A204.1 (cell line): ENCODE measurements at regions not wholly inside any gene's neighbourhood (a gene's known extent, or its start where the extent isn't known, plus 50 kb on each side); places are given as distances from the start of the nearest gene placed in this dataset.
"Not testable (repeated sequence)": the region's sequence is repeated elsewhere in the genome, so short reads cannot be mapped to it uniquely, and the experiment has no call there.

ENCODE experiments used
- FAIRE-seq: peaks from 2 replicates; lab custom pipeline; 2012; peaks lifted over from hg19 to GRCh38; lab: Jason Lieb, UNC

DNA sequence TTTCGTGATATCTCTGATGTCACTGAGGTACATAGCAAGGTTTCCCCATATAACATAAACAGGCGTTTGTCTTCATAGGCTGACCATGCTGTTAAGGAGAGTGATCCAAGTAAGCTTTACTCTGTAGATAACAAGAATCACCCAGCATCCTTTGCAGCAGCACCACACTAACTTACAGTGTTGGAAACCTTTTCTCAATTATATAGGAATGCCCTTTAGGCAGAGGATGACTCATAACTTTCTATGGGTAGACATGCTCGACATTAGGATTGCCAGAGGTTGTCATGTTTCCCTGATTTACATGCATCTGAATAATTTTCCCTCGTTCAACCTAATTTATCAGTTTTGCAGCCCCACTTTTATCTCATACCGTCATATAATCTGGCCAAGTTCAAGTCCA lies 870.0 kb upstream of the CDH9 start:
- no peak for FAIRE-seq

DNA sequence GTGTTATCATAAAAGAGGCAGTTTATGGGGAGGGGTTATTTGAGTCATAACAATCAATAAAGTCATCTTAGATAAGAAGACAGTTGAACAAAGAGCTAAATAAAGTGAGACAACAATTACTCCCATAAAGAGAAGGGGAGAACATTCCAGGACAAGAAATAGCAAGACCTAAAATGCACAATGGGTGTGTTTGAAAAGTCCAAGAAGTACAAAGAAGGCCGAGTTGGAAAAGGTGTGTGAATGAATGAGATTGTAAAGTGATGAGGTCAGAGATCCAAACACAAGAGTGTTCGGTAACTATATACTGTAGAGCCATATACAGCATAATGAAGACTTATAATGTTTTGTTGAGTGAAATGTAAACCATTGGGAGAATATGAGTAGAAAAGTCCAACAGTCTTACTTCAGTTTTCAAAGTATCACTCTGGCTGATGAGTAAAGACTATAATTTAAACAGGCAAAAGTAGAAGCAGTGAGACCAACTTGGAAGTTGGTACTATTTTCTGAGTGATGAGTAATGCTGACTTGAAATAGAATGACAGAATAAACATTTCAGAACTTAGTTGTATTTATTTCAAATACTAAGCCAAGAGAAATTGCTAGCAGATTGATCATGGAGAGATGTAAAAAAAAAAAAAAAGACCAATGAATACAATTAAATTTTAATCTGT lies 868.7 kb upstream of the CDH9 start:
- no peak for FAIRE-seq

DNA sequence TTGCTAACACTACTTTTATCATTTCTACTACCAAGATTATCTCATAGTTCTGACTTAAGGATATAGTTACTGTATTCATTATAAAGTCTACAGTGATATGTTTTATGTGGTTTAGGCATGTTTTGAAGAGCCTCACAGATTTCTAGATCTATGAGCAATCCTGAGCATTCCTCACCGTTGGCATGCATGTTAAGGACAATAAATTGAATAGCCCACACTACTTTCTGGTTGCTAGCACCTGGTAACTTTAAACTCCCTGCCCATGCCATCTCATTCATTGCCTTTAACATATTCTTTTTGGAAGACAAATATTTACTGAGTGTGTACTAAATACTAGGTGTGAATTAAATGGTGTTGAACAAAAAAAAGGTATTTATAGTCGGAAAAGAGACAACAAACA lies 868.1 kb upstream of the CDH9 start:
- FAIRE-seq = no peak

GRCh38 chr5:27900761-27901160 lies 862.4 kb upstream of the CDH9 start:
- FAIRE-seq = no peak

DNA sequence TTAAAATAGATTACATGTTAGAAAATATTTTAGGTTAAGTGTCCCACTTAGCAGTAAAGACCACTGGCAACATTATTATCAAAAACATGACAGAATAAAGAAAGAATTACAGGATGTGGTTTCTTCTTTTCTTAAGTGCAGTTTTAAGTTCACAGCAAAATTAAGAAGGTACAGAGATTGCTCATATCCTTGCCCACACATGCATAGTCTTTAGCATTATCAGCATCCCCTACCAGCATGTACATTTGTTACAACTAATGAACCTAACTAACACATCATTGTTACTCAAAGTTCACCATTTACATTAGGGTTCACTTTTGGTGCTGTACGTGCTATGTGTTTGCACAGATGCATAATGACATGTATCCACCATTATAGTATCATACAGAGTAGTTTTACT lies 837.7 kb upstream of the CDH9 start:
- no peak for FAIRE-seq

GRCh38 chr5:27875148-27875547 lies 836.8 kb upstream of the CDH9 start:
- FAIRE-seq = no peak

GRCh38 chr5:27868292-27868691 lies 829.9 kb upstream of the CDH9 start:
- peak; percentile 61 for FAIRE-seq

- no peak for FAIRE-seq
Measured at GRCh38 chr5:27855491-27855890, 817.1 kb upstream of the CDH9 start.

- FAIRE-seq = no peak
Measured at GRCh38 chr5:27854243-27854852, 816.0 kb upstream of the CDH9 start.

DNA sequence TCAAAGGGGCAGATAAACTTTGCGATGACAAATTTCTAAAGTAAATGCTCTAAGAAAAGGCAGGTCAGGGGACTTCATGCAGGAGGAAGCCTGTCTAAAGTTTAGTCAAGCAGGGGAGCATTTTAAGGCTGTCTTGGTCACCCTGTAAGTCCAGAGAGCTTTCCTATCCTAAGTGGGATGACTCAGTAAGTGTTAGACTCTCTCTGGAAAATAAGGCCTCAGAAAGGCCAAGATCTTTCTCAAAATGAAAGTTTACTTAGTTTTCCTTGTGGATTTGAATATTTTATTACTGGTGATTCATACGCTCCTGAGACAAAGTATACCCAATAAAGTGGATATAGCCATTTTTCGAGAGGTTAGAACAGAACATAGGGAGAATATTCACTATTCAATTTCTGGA lies 806.9 kb upstream of the CDH9 start:
- FAIRE-seq = no peak

- not testable (repeated sequence) for FAIRE-seq
Measured at GRCh38 chr5:27836704-27837103, 798.3 kb upstream of the CDH9 start.

GRCh38 chr5:27832886-27833285 lies 794.5 kb upstream of the CDH9 start:
- no peak for FAIRE-seq

DNA sequence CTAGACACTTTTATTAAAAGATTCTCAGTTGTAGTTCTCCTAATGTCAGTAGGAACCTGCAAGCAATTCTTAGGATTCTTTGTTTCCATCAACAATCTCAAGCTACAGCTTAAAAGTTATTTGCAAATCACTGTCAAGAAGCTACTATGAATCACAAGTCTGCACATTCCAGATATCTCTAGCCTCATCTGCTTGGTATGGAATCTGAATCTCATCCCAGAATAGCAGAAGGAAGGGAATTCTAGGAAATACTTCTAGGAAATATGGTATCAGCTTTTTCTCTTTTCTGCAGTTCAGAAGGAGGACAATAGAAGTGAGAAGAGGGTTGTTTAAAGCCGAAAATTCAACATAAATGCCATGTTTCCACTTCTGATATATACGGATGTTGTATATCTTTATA lies 792.2 kb upstream of the CDH9 start:
- FAIRE-seq = no peak

- no peak for FAIRE-seq
Measured at GRCh38 chr5:27821681-27822080, 783.3 kb upstream of the CDH9 start.

GRCh38 chr5:27818888-27819287 lies 780.5 kb upstream of the CDH9 start:
- FAIRE-seq = no peak

GRCh38 chr5:27814983-27815382 lies 776.6 kb upstream of the CDH9 start:
- no peak for FAIRE-seq

- FAIRE-seq = no peak
Measured at GRCh38 chr5:27814286-27814685, 775.9 kb upstream of the CDH9 start.

DNA sequence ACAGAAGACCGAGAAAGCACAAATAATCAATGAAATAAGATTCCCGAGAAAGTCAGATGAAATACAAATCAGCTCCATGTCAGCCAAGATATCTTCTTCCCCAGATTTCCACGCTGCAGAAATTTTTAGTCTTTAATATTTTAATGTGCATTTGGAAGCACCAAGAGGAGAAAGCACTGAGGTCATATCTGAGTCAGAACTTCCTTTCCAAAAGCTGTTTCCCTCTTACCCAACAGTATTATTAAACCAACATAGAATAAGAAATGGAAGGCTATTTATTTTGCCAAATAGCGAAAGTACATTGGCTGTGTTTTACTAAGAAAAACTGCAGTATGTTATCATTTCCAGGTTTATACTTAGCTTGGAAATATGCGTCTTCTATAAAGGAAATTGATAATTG lies 772.1 kb upstream of the CDH9 start:
- FAIRE-seq = no peak

- no peak for FAIRE-seq
Measured at GRCh38 chr5:27797220-27797619, 758.8 kb upstream of the CDH9 start.

GRCh38 chr5:27788184-27788583 lies 749.8 kb upstream of the CDH9 start:
- FAIRE-seq = no peak

GRCh38 chr5:27784317-27784716 lies 745.9 kb upstream of the CDH9 start:
- no peak for FAIRE-seq

DNA sequence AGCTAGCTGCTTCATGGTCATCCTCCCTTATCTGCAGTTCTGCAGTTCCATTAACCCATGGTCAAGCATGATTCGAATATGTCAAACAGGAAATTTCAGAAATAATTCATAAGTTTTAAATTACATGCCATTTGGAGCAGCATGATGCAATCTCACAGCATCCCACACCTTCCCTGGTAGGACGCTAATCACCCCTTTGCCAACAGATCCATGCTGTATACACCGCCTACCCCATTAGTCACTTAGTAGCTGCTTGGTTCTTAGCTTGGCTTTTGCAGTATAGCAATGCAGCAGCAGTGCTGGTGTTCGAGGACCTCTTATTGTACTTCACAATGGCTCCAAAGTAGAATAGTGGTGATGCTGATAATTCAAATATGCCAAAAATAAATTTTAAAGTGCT lies 739.7 kb upstream of the CDH9 start:
- FAIRE-seq = no peak

GRCh38 chr5:27773636-27774035 lies 735.2 kb upstream of the CDH9 start:
- FAIRE-seq = no peak

DNA sequence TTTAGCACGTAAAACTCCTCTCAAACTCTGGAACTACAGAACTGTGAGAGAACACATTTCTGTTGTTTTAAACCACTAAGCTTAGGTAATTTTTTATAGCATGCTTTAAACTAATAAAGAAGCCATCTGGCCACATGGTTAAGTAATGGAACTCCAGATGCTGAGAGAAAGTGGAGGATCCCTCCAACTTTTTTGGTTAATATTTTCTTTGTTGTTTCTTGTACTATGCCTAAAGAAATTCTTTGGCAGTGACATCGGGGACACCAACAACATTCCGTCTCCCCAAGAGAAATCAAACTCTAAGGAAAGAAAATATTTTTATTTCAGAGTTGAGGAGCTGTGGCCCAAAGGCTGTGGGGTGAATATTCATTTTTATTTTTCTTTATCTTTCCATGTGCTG lies 734.8 kb upstream of the CDH9 start:
- no peak for FAIRE-seq
